Activated CD4-positive, alpha-beta T cell treated with anti-CD3 and anti-CD28 coated beads for 36 hours (primary cell): ENCODE measurements at regions not wholly inside any gene's neighbourhood (a gene's known extent, or its start where the extent isn't known, plus 50 kb on each side); places are given as distances from the start of the nearest gene placed in this dataset.
"Not testable (repeated sequence)": the region's sequence is repeated elsewhere in the genome, so short reads cannot be mapped to it uniquely, and the experiment has no call there.

ENCODE experiments used
- ATAC-seq: fragments of 200-7000 bp; cut with Tn5 transposase; one replicate; pipeline ENCODE4 v1.10.0; 2021; ENCODE audit warnings: mild to moderate bottlenecking, moderate library complexity
- CTCF ChIA-PET: fragments of 350-600 bp; sonication (Branson Sonifier 250); formaldehyde crosslinking; loops from one replicate; lab custom pipeline; 2021; ENCODE audit warnings: antibody characterized with exemption; lab: Charles Lee
- POLR2A ChIA-PET: fragments of 350-600 bp; sonication (Branson Sonifier 250); formaldehyde crosslinking; loops from one replicate; lab custom pipeline; 2021; ENCODE audit warnings: antibody characterized with exemption, inconsistent platforms; lab: Charles Lee
- DNase-seq: peaks from one replicate; pipeline ENCODE4 v3.0.0-alpha.2; 2020
- H3K27ac Mint-ChIP-seq: one replicate; pipeline ENCODE4 v1.8.0; 2021; ENCODE audit warnings: mixed read lengths
- H3K27me3 Mint-ChIP-seq: one replicate; pipeline ENCODE4 v1.8.0; 2021; ENCODE audit warnings: mixed read lengths
- H3K36me3 Mint-ChIP-seq: one replicate; pipeline ENCODE4 v1.8.0; 2021; ENCODE audit warnings: low read depth, mixed read lengths
- H3K4me1 Mint-ChIP-seq: one replicate; pipeline ENCODE4 v1.8.0; 2021; ENCODE audit warnings: mixed read lengths
- H3K4me3 Mint-ChIP-seq: one replicate; pipeline ENCODE4 v1.8.0; 2021; ENCODE audit warnings: mild to moderate bottlenecking, moderate library complexity, mixed read lengths
- H3K9me3 Mint-ChIP-seq: one replicate; pipeline ENCODE4 v1.8.0; 2021; ENCODE audit warnings: low read depth, mixed read lengths
- intact Hi-C, 2 experiments: fragments of 100-400 bp; cut with DNase I in 1 of 2; cut with micrococcal nuclease in 1 of 2; formaldehyde crosslinking; loops; one replicate each; pipeline versions ENCODE4 v1.14.2 to v1.15.1; 2022 to 2024; cut with DNase I, micrococcal nuclease

DNA sequence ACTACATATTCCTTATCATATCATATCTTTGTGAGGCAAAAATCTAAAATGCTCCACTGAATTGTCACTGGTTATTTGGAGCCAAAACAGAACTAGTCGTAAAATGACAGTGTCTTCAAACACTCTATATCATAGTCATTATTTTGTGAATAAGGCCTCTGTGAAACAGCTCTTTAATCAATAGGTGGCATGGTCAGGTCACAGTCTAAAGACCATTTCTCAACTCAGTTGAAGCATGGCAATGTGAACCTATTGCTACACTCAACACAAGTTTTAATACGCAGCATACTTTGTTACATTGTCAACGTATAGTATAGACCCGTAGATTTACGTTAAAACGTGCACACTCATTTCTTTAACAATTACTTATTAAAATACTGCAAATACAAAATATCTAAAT is 131.3 kb upstream of the PCDH20 start:
- Mint-ChIP-seq H3K27ac (no peak overlapping the region), H3K4me1 (no peaks in the 10 kb centered on the region), H3K4me3 (no peak overlapping the region), H3K27me3 (no peaks in the 10 kb centered on the region), H3K9me3 (peaks cover 5% of the 10 kb centered on the region), H3K36me3 (no peaks in the 10 kb centered on the region)
- ChIA-PET CTCF (no interaction called here), POLR2A (no interaction called here)
- ATAC-seq, result no peak
- intact Hi-C loops, result no loop called here
- no peak for DNase-seq

DNA sequence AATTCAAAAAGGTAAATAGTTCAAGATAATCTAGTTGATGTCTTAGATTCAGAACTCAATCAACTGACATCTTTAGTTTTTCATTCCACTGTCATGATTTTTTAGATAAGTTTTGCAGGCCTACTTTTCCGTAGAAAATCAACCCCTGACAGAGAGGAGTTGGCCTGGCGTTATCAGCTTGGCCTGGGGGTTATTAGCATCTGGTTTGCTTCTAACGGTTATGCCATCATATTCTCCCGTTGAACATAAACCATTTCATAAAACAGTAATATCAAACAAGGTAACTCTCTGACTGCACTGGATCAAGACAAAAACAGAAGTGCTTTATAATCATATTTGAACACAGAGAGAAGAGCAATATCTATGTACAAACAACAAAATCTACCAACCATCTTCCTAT is 130.8 kb upstream of the PCDH20 start:
- Mint-ChIP-seq H3K9me3 (peaks cover 5% of the 10 kb centered on the region), H3K27ac (no peak overlapping the region), H3K36me3 (no peaks in the 10 kb centered on the region), H3K4me3 (no peak overlapping the region), H3K27me3 (no peaks in the 10 kb centered on the region), H3K4me1 (no peaks in the 10 kb centered on the region)
- POLR2A ChIA-PET, result no interaction called here
- intact Hi-C loops, result no loop called here
- CTCF ChIA-PET, result no interaction called here
- ATAC-seq, result no peak
- DNase-seq, result no peak

DNA sequence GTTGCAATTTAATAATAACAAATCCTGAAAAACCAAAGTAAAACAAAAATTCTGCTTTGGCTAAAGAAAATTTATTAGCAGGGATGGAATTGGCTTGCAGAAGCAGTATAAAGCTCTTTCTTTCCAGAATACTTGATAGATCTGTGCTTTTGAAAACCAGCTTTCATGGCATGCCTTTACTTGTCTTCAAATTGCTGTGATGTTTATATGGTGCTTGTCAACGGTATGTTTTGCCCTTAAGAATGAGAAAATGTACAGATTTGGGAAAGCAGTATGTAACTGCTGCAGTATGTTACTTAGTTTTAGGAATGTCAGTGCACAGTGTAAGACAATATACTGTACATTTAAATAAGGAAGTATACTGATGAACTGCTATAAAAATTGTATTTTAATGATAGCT is 120.8 kb upstream of the PCDH20 start:
- H3K4me3 Mint-ChIP-seq, result no peak overlapping the region
- intact Hi-C loops, result no loop called here
- no peak for DNase-seq
- ATAC-seq, result no peak
- H3K9me3 Mint-ChIP-seq, result peaks cover 2% of the 10 kb centered on the region
- no peaks in the 10 kb centered on the region for H3K4me1 Mint-ChIP-seq
- CTCF ChIA-PET, result interaction anchor here (0.6 kb wide), 1 partner anchor 16 kb away, joined by 3 read pairs; no protein-coding TSS in a partner anchor
- H3K36me3 Mint-ChIP-seq, result no peaks in the 10 kb centered on the region
- H3K27me3 Mint-ChIP-seq, result no peaks in the 10 kb centered on the region
- POLR2A ChIA-PET, result no interaction called here
- H3K27ac Mint-ChIP-seq, result no peak overlapping the region

DNA sequence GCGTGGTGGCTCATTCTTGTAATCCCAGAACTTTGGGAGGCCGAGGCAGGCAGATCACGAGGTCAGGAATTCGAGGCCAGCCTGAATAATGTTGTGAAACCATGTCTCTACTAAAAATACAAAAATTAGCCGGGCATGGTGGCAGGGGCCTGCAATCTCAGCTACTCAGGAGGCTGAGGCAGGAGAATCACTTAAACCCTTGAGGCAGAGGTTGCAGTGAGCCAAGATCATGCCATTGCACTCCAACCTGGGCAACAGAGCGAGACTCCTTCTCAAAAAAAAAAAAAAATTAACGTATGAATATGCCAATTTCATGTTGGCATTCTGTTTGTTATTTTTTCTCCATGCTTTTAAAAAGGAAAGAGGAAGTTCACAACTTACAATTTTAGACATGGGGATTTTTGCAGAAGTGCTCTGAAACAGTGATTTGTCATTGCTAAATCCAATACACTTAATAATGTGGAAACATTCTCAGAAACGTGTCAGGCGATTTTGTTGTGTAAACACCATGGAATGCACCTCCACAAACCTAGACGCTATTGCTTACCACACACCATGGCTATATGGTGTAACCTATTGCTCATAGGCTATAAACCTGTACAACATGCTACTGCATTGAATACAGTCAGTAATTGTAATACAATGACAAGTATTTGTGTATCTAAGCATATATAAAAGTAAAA is 115.9 kb upstream of the PCDH20 start:
- ChIA-PET CTCF (no interaction called here), POLR2A (no interaction called here)
- Mint-ChIP-seq H3K27me3 (no peaks in the 10 kb centered on the region), H3K9me3 (peaks cover 5% of the 10 kb centered on the region), H3K36me3 (no peaks in the 10 kb centered on the region), H3K27ac (no peak overlapping the region), H3K4me1 (no peaks in the 10 kb centered on the region), H3K4me3 (no peak overlapping the region)
- DNase-seq (no peak), ATAC-seq (no peak)
- intact Hi-C loops, result no loop called here

DNA sequence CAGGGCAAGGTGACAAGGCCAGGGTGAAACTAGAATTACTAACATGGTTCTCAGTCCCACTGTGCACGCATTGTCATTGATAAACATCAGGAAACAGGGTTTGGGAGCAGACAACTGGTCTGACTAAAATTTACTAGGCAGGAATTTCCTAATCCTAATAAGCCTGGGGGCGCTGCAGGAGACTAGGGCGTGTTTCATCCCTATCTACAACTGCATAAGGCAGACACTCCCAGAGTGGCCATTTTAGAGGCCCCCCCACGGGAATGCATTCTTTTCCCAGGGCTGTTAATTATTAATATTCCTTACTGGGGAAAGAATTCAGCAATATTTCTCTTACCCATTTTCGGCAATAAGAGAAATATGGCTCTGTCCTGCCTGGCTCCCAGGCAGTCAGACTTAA is 103.6 kb upstream of the PCDH20 start:
- ATAC-seq, POLR2A ChIA-PET, intact Hi-C loops, CTCF ChIA-PET, H3K27ac Mint-ChIP-seq, H3K27me3 Mint-ChIP-seq, H3K4me3 Mint-ChIP-seq, DNase-seq, H3K36me3 Mint-ChIP-seq, H3K4me1 Mint-ChIP-seq: not testable (repeated sequence)
- H3K9me3 Mint-ChIP-seq, result peaks cover 11% of the 10 kb centered on the region

DNA sequence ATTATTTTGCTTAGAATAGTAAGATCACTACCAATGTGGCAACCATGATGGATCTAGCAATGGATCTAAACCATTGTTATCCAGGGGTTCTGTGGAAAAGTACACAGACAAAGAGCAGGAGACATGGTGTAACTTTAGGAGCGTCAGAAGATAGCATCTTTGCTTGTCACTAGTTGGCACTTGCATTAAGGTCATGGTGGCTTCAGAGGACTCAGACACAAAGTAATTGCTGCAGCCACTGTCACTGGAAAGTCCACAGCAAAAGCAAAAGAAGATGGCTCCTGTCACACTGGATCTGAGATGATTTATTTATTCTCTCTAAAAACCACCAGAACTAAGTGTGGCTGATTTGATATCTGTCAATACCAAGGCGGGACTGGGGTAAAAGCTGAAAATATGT is 93.3 kb upstream of the PCDH20 start:
- POLR2A ChIA-PET, result no interaction called here
- H3K27me3 Mint-ChIP-seq, result no peaks in the 10 kb centered on the region
- H3K9me3 Mint-ChIP-seq, result peaks cover 17% of the 10 kb centered on the region
- no peaks in the 10 kb centered on the region for H3K36me3 Mint-ChIP-seq
- ATAC-seq (no peak), DNase-seq (no peak)
- H3K4me3 Mint-ChIP-seq, result no peak overlapping the region
- H3K4me1 Mint-ChIP-seq, result no peaks in the 10 kb centered on the region
- intact Hi-C loops, result no loop called here
- CTCF ChIA-PET, result no interaction called here
- H3K27ac Mint-ChIP-seq, result no peak overlapping the region

GRCh38 chr13:61500176-61500575 is 84.5 kb upstream of the PCDH20 start:
- ChIA-PET CTCF (no interaction called here), POLR2A (no interaction called here)
- intact Hi-C loops, result no loop called here
- Mint-ChIP-seq H3K36me3 (no peaks in the 10 kb centered on the region), H3K9me3 (peaks cover 3% of the 10 kb centered on the region), H3K4me1 (no peaks in the 10 kb centered on the region), H3K27me3 (no peaks in the 10 kb centered on the region), H3K4me3 (no peak overlapping the region), H3K27ac (no peak overlapping the region)
- ATAC-seq (no peak), DNase-seq (no peak)

DNA sequence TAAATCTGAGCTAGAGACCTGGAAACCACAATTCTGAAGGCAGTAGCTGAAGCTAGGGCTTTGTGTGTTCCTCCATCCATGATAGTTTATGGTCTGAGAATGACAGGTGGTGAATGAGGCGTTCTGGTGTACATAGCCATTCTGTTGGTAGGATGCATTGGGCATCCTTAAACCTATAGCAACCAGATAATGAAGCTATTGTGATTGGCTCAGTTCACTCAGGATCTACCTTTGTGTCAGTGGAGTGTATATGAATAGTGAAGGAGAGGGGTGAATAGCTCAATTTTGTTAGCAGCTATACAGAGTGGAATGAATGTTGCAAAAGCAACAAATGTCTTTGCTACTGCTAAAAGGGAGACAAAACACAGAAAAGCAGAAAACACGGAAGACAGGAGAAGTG is 80.0 kb upstream of the PCDH20 start:
- POLR2A ChIA-PET, result no interaction called here
- Mint-ChIP-seq H3K9me3 (peaks cover 3% of the 10 kb centered on the region), H3K36me3 (no peaks in the 10 kb centered on the region), H3K4me1 (no peaks in the 10 kb centered on the region), H3K27me3 (no peaks in the 10 kb centered on the region), H3K4me3 (no peak overlapping the region), H3K27ac (no peak overlapping the region)
- CTCF ChIA-PET, result no interaction called here
- no peak for ATAC-seq
- DNase-seq, result no peak
- intact Hi-C loops, result no loop called here

DNA sequence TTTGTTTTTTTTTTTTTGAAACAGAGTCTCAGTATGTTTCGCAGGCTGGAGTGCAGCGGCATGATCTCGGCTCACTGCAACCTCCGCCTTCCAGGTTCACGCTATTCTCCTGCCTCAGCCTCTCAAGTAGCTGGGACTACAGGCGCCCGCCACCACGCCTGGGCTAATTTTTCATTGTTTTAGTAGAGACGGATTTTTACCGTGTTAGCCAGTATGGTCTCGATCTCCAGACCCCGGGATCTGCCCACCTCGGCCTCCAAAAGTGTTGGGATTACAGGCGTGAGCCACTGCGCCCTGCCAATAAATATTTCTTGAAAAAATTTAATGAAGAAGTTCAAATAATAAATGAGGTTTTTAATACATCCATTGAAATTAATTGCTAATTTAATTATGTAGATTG is 77.9 kb upstream of the PCDH20 start:
- ATAC-seq, H3K36me3 Mint-ChIP-seq, H3K4me3 Mint-ChIP-seq, H3K9me3 Mint-ChIP-seq, POLR2A ChIA-PET, H3K27me3 Mint-ChIP-seq, intact Hi-C loops, H3K27ac Mint-ChIP-seq, DNase-seq, H3K4me1 Mint-ChIP-seq, CTCF ChIA-PET: not testable (repeated sequence)

GRCh38 chr13:61486496-61486895 is 70.8 kb upstream of the PCDH20 start:
- ATAC-seq (no peak), DNase-seq (no peak)
- H3K4me3 Mint-ChIP-seq, result no peak overlapping the region
- intact Hi-C loops, result no loop called here
- H3K27ac Mint-ChIP-seq, result no peak overlapping the region
- H3K4me1 Mint-ChIP-seq, result no peaks in the 10 kb centered on the region
- ChIA-PET CTCF (no interaction called here), POLR2A (no interaction called here)
- H3K9me3 Mint-ChIP-seq, result peaks cover 6% of the 10 kb centered on the region
- H3K36me3 Mint-ChIP-seq, result no peaks in the 10 kb centered on the region
- H3K27me3 Mint-ChIP-seq, result no peaks in the 10 kb centered on the region

GRCh38 chr13:61485128-61485765 is 69.6 kb upstream of the PCDH20 start:
- POLR2A ChIA-PET, result no interaction called here
- intact Hi-C loops, result no loop called here
- no peak for DNase-seq
- H3K9me3 Mint-ChIP-seq, result peaks cover 6% of the 10 kb centered on the region
- H3K4me3 Mint-ChIP-seq, result no peak overlapping the region
- no peaks in the 10 kb centered on the region for H3K36me3 Mint-ChIP-seq
- no peaks in the 10 kb centered on the region for H3K4me1 Mint-ChIP-seq
- H3K27me3 Mint-ChIP-seq, result no peaks in the 10 kb centered on the region
- CTCF ChIA-PET, result no interaction called here
- no peak for ATAC-seq
- no peak overlapping the region for H3K27ac Mint-ChIP-seq

GRCh38 chr13:61477619-61478018 is 62.0 kb upstream of the PCDH20 start:
- Mint-ChIP-seq H3K27ac (no peak overlapping the region), H3K4me3 (no peak overlapping the region), H3K9me3 (peaks cover 20% of the 10 kb centered on the region), H3K27me3 (no peaks in the 10 kb centered on the region), H3K36me3 (no peaks in the 10 kb centered on the region), H3K4me1 (no peaks in the 10 kb centered on the region)
- ATAC-seq (no peak), DNase-seq (no peak)
- ChIA-PET CTCF (no interaction called here), POLR2A (no interaction called here)
- intact Hi-C loops, result no loop called here
